Fibroblast of mammary gland (primary cell): ENCODE measurements at regions not wholly inside any gene's neighbourhood (a gene's known extent, or its start where the extent isn't known, plus 50 kb on each side); places are given as distances from the start of the nearest gene placed in this dataset.

Experiments used
- DNase-seq: peaks from one replicate; pipeline ENCODE4 v3.0.0-alpha.2; 2010; ENCODE audit warnings: low read depth
- H3K4me3 ChIP-seq: 2 replicates; pipeline ENCODE4 v1.5.1; 2011; ENCODE audit warnings: low read depth, mild to moderate bottlenecking, low read length, moderate library complexity; ENCODE audit not compliant: control insufficient read depth
- TF ChIP-seq, protein P1 (sequence below): conservative IDR thresholded peaks from 2 replicates; pipeline ENCODE4 v1.5.1; 2011; ENCODE audit warnings: low read depth, low read length, inconsistent platforms; ENCODE audit not compliant: control insufficient read depth, insufficient read depth

DNA sequence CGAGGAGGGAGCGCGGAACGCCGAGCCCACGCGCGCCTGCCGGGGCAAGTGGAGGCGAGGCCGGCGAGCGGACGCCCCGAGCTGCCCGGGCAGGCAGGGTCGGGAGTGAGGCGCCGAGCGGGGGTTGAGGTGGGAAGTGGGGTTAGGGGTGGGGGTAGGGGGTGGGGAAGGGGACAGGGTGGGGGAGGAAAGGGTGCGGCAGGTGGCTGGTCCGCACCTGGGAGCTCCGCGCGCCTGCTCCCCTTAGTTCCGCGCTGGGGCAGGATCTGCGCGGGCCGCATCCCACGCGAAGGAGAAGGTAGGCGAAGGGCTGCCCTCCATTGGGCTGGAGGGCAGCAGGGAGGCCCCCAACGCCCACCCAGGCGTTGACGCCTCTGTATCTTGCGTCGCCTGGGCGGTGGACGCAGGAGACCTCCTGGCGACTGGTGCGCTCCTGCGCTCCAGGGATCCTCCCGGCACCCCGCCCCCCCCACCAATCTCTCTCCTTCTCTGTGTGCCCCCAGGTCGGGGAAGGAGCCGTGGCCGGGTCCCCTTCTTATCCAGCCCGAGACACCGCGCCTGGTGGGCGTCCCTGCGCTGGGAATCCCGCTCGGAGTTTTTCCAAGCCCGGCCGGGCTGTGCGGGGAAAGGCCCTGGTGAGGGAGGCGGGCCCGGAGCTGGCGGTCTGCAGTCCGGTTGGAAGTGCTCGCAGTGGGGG, 51.3 kb upstream of the AMZ2 start:
- no peak overlapping the region for H3K4me3 ChIP-seq
- no peak for DNase-seq
- TF ChIP-seq, protein P1, sequence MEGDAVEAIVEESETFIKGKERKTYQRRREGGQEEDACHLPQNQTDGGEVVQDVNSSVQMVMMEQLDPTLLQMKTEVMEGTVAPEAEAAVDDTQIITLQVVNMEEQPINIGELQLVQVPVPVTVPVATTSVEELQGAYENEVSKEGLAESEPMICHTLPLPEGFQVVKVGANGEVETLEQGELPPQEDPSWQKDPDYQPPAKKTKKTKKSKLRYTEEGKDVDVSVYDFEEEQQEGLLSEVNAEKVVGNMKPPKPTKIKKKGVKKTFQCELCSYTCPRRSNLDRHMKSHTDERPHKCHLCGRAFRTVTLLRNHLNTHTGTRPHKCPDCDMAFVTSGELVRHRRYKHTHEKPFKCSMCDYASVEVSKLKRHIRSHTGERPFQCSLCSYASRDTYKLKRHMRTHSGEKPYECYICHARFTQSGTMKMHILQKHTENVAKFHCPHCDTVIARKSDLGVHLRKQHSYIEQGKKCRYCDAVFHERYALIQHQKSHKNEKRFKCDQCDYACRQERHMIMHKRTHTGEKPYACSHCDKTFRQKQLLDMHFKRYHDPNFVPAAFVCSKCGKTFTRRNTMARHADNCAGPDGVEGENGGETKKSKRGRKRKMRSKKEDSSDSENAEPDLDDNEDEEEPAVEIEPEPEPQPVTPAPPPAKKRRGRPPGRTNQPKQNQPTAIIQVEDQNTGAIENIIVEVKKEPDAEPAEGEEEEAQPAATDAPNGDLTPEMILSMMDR = no peak

DNA sequence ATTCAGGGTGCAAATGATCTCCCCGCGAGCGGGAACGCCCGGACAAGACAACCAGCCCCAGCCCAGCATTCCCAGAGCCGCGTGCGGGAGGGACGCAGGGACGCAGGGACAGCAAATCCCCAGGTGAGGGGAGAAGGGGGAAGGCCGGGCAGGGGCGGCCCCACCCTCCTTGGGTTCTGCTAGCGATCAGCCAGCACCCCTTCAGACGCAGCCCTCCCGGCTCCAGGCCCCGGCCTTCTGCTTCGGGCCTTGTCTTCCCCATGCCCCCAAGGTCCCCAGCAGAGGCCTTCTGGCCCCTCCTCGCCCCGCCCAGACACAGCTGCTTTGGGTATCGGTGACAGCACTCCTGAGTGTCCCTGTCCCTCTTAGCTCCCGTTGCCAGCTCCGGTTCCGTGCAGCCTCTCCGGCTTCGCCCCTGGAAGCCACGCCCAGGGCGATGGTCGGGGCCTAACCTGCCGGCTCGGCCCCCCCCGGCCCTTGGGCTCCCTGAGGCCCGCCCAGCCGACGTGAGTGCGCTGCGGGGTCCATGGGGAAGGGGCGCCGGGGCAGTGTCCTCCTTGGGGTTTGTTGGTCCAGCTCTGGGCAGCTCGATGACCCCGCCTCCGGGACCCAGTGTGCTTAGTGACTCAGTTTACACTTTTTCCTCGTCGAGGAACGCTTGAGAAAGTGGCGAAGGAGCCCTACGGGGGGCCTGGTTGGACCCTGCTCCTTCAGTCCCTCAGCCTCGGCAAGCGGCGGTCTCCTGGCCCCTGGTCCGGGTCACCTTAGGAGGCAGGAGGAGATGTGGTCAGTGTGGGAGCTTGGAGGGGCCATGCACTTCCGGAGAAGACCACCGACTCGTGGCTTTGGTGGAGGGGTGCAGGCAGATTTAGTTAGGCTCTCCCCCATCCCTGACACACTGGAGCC, 50.5 kb upstream of the AMZ2 start:
- TF ChIP-seq, protein P1 = no peak
- no peak for DNase-seq
- H3K4me3 ChIP-seq = no peak overlapping the region

DNA sequence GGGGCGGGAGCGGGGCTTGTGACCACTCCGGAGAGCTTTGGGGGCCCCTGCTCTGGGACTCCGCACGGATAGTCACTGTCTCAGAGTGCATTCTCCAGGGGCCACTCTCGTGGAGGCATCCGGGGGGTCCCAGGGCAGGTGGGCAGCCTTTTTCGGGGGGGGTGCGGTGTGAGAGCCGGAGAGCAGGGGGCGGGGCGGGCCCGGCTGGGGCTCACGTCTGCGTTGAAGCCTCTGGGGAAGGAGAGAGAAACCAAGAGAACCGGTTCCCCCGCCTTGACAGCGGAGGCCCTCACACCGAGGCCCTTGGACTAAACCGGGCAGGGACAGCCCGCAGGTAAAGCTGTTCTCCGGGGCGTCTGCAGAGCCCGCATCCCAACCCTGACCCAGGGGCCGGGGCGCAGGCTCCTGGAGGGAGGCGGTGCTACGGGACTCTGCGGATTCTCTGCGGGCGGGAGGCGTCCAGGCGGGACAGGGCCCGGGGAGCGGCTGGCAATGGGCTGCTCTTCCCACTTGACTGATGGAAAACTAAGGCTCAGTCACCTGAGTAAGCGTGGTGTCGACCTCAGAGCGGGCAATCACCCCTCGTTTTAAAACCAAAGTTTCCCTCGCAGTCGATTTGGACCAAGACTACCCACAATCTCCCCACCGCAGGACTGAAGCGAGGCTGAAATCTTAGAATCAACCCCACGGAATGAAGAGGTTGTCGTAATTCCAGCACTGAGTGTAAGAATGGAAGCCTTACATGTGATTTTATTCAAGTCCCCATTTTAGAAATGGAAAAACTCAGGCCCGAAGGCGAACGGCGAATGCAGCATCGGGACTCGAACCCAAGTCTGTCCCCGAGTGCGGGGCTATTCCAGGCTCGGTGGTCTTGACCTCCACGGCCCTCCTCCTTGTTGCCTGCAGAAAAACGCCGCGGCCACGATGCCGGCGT, 49.6 kb upstream of the AMZ2 start:
- TF ChIP-seq, protein P1 = no peak
- DNase-seq = no peak
- H3K4me3 ChIP-seq = no peak overlapping the region
